CMK (cell line): ENCODE measurements at regions not wholly inside any gene's neighbourhood (a gene's known extent, or its start where the extent isn't known, plus 50 kb on each side); places are given as distances from the start of the nearest gene placed in this dataset.
"Not testable (repeated sequence)": the region's sequence is repeated elsewhere in the genome, so short reads cannot be mapped to it uniquely, and the experiment has no call there.

Experiments
- DNase-seq: peaks from one replicate; pipeline ENCODE4 v3.0.0-alpha.2; 2010; ENCODE audit warnings: low read depth

- no peak for DNase-seq
These were observed 152.1 kb upstream of the MED14 start for GRCh38 chrX:40887476-40887875.

GRCh38 chrX:40891798-40892197, 156.5 kb upstream of the MED14 start:
- DNase-seq, result no peak

GRCh38 chrX:40893251-40893910, 158.0 kb upstream of the MED14 start:
- no peak for DNase-seq

GRCh38 chrX:40895246-40895645, 159.9 kb upstream of the MED14 start:
- no peak for DNase-seq

DNA sequence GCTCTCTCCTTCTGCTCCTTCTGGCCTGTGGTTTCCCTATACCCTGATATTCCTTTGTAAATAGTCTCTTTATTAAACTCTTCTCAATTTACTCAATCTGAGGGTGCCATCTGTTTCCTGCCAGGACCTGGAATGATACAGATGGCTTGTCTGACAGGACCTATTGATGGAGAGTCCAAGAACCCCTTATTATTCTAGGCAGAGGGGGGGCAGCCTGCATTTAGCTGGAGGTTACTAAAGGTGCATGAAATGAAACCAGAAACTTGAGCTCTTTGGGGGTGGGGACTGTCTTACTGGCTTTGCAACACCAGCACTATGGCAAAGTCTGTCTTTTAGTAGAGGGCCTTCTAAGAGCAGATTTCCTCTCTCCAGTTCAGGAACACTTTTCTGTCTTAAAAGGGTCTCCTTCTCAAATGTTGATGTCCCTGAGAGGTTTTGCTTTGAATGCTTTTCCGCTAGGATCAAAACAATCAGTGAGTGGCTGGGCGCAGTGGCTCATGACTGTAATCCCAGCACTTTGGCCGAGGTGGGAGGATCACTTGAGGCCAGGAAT, 162.5 kb upstream of the MED14 start:
- no peak for DNase-seq

- DNase-seq, result not testable (repeated sequence)
These were observed 169.4 kb upstream of the MED14 start for GRCh38 chrX:40904739-40905138.

DNA sequence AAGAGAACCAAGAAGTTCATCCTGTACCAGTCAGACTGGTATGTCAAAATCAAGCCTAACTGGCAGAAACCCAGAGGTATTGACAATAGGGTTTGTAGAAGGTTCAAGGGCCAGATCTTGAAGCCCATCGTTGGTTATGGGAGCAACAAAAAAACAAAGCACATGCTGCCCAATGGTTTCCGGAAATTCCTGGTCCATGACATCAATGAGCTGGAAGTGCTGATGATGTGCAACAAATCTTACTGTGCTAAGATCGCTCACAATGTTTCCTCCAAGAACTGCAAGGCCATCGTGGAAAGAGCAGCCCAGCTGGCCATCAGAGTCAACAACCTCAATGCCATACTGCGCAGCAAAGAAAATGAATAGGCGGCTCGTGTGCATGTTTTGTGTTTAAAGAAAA, 172.7 kb upstream of the MED14 start:
- DNase-seq, result no peak

GRCh38 chrX:40908857-40909475, 173.6 kb upstream of the MED14 start:
- DNase-seq, result no peak

- DNase-seq, result no peak
These were observed 173.1 kb upstream of the USP9X start for GRCh38 chrX:40912166-40912565.

- DNase-seq, result no peak
These were observed 172.7 kb upstream of the USP9X start for GRCh38 chrX:40912576-40912975.

- DNase-seq, result no peak
These were observed 164.9 kb upstream of the USP9X start for GRCh38 chrX:40920351-40920750.

DNA sequence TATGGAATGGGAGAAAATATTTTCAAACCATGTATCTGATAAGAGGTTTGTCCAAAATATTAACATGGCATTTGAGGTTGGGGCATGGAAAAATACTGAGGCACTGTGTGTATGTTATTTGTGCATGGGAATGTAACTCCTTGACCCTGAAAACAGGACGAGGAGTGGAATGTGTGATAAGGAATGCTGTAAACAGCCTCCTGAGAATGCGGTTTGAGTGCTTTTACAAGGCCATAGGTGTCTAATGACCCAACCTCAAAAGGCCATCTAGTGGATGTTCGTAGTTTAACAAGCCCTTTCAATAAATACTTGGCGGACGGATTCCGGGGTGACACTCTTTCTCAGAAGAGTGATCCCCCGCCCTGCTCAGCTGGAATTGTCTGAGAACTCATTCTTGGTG, 162.9 kb upstream of the USP9X start:
- DNase-seq, result no peak

GRCh38 chrX:40926739-40927427, 158.4 kb upstream of the USP9X start:
- DNase-seq, result not testable (repeated sequence)

- no peak for DNase-seq
These were observed 157.2 kb upstream of the USP9X start for GRCh38 chrX:40928076-40928475.

DNA sequence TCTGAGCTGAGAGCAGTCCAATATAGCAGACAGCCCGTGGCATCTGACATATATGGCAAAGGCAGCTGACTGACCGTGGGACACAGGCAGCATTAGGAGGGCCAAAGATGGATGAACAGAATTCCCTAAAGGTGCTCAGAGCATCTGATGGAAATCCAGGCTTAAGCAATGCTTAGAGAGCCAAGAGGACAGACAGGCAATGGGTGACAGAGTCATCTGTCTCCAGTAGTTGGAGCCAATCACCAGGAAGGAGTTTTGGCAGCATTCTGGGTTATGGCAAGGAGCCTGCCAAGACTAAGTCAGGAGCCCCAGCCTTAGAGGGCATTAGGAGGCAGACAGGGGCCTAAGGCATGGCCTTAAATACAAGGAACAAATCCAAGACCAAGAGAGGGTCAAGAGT, 153.3 kb upstream of the USP9X start:
- DNase-seq, result no peak

DNA sequence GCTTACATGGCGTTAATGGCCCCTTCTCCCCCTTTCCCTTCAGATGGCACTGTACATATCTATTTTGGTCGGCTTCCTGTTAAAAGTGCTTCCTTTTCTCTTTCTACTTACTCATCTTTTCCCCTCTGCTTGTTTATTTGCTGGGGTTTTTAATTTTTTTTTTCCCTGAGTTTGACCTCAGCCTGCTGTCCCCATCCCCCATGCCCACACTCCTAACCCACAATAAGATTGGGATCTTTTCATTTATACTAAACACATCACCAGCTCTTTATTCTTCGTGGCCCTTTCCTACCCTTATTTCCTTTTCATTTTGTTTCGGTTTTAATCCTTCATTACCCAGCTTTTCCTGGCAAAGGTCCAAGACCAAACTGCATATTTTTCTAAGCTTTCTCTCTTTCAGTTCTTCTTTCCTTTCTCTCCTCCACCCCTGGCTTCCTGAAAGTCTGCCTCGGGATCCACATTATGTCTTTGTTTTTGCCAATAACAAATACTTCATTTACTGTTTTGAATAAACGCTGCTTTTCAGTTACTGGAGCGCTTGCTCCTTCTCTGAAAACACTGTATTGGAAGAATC, 152.0 kb upstream of the USP9X start:
- DNase-seq, result peak; percentile 49

GRCh38 chrX:40933706-40934425, 151.4 kb upstream of the USP9X start:
- peak; percentile 67 for DNase-seq

- DNase-seq, result no peak
These were observed 148.4 kb upstream of the USP9X start for GRCh38 chrX:40936827-40937226.

- no peak for DNase-seq
These were observed 146.8 kb upstream of the USP9X start for GRCh38 chrX:40938423-40938822.

GRCh38 chrX:40943093-40943641, 142.1 kb upstream of the USP9X start:
- DNase-seq, result no peak

- no peak for DNase-seq
These were observed 139.9 kb upstream of the USP9X start for GRCh38 chrX:40945361-40945713.

DNA sequence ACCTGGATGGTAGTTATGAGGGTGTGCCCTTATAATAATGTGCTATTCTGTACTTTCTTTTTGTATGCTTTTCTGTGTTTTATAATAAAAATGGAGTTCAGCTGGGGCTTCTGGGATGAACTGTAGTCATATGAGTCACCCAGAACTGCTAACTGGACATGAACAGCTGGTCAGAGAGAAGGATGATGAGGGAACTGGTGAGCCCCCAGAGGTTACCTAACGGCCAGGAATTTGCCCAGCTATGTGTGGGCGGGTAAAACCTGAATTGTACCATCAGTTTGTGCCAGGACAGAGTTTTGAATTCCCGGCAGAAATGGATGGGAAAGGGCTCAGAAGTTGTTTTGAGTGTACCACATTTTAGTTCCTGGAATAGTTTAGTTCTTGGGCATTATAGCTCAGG, 138.0 kb upstream of the USP9X start:
- no peak for DNase-seq
